T-helper 2 cell treated with Interferon-gamma antibody and Interleukin-4, amounts not matched to agents 100 ng/mL and 5 ng/mL, for 36 hours (primary cell): ENCODE measurements at regions not wholly inside any gene's neighbourhood (a gene's known extent, or its start where the extent isn't known, plus 50 kb on each side); places are given as distances from the start of the nearest gene placed in this dataset.
"Not testable (repeated sequence)": the region's sequence is repeated elsewhere in the genome, so short reads cannot be mapped to it uniquely, and the experiment has no call there.

Experiments used
- intact Hi-C: fragments of 100-400 bp; cut with micrococcal nuclease; formaldehyde crosslinking; loops from one replicate; pipeline ENCODE4 v1.15.1; 2023

GRCh38 chr10:52539463-52539862, 225.4 kb downstream of the DKK1 start:
- intact Hi-C loops: no loop called here

- intact Hi-C loops: loop anchor here (10.0 kb wide), 1 partner anchor 84 kb away; no protein-coding TSS in a partner anchor
Measured at GRCh38 chr10:52540479-52540984, 226.5 kb downstream of the DKK1 start.

GRCh38 chr10:52541006-52541473, 227.0 kb downstream of the DKK1 start:
- intact Hi-C loops: loop anchor here (10.0 kb wide), 1 partner anchor 84 kb away; no protein-coding TSS in a partner anchor

- intact Hi-C loops: loop anchor here (10.0 kb wide), 1 partner anchor 82 kb away; no protein-coding TSS in a partner anchor
Measured at GRCh38 chr10:52542906-52543305, 228.8 kb downstream of the DKK1 start.

GRCh38 chr10:52551046-52551445, 221.5 kb downstream of the MBL2 start:
- intact Hi-C loops: no loop called here

GRCh38 chr10:52558090-52558489, 214.5 kb downstream of the MBL2 start:
- intact Hi-C loops: no loop called here

GRCh38 chr10:52561322-52561721, 211.3 kb downstream of the MBL2 start:
- intact Hi-C loops: no loop called here

GRCh38 chr10:52563360-52563759, 209.2 kb downstream of the MBL2 start:
- intact Hi-C loops: no loop called here

- intact Hi-C loops: loop anchor here (5.0 kb wide), 1 partner anchor 259 kb away; no protein-coding TSS in a partner anchor
Measured at GRCh38 chr10:52566471-52567246, 205.9 kb downstream of the MBL2 start.

GRCh38 chr10:52567247-52567580, 205.4 kb downstream of the MBL2 start:
- intact Hi-C loops: loop anchor here (5.0 kb wide), 1 partner anchor 260 kb away; no protein-coding TSS in a partner anchor

GRCh38 chr10:52568309-52568708, 204.3 kb downstream of the MBL2 start:
- intact Hi-C loops: loop anchor here (5.0 kb wide), 1 partner anchor 261 kb away; no protein-coding TSS in a partner anchor

- intact Hi-C loops: no loop called here
Measured at GRCh38 chr10:52570490-52570889, 202.1 kb downstream of the MBL2 start.

GRCh38 chr10:52571018-52571417, 201.6 kb downstream of the MBL2 start:
- intact Hi-C loops: no loop called here

- intact Hi-C loops: no loop called here
Measured at GRCh38 chr10:52571516-52572182, 200.9 kb downstream of the MBL2 start.

GRCh38 chr10:52573347-52573746, 199.2 kb downstream of the MBL2 start:
- intact Hi-C loops: no loop called here

GRCh38 chr10:52574697-52575096, 197.9 kb downstream of the MBL2 start:
- intact Hi-C loops: no loop called here

GRCh38 chr10:52577047-52577446, 195.5 kb downstream of the MBL2 start:
- intact Hi-C loops: no loop called here

GRCh38 chr10:52578871-52579405, 193.6 kb downstream of the MBL2 start:
- intact Hi-C loops: no loop called here

GRCh38 chr10:52581636-52582035, 190.9 kb downstream of the MBL2 start:
- intact Hi-C loops: not testable (repeated sequence)

- intact Hi-C loops: no loop called here
Measured at GRCh38 chr10:52583336-52583735, 189.2 kb downstream of the MBL2 start.

- intact Hi-C loops: no loop called here
Measured at GRCh38 chr10:52586710-52587109, 185.9 kb downstream of the MBL2 start.
